A673 (cell line): ENCODE measurements at regions not wholly inside any gene's neighbourhood (a gene's known extent, or its start where the extent isn't known, plus 50 kb on each side); places are given as distances from the start of the nearest gene placed in this dataset.

ENCODE experiments used
- BruUV-seq: library from RNA; stranded (reverse); fragments of 400-500 nt; replicated peaks from 2 replicates; lab custom pipeline; 2021; lab: Mats Ljungman, UMichigan
- CTCF ChIA-PET: fragments of 300-600 bp; sonication (Branson Sonifier 250); formaldehyde crosslinking; loops from one replicate; lab custom pipeline; 2022; ENCODE audit warnings: antibody characterized with exemption; lab: Charles Lee
- POLR2A ChIA-PET: fragments of 300-600 bp; sonication (Branson Sonifier 250); formaldehyde crosslinking; loops from one replicate; lab custom pipeline; 2022; ENCODE audit warnings: antibody characterized with exemption; ENCODE audit not compliant: low non-redundant PET; lab: Charles Lee
- DNase-seq: peaks from one replicate; pipeline ENCODE4 v3.0.0-alpha.2; 2015; ENCODE audit warnings: low spot score
- H3K27ac ChIP-seq: fragments of 200-600 bp; sonication (generic); 2 replicates; pipeline ENCODE4 v1.5.1; 2016; ENCODE audit warnings: mixed run types, low read depth, mild to moderate bottlenecking, mixed read lengths, antibody characterized with exemption, low read length; ENCODE audit not compliant: poor library complexity, severe bottlenecking
- H3K27me3 ChIP-seq: fragments of 200-600 bp; sonication (generic); replicated peaks from 2 replicates; pipeline ENCODE4 v1.6.1; 2017; ENCODE audit warnings: mixed run types, low read depth, mild to moderate bottlenecking, mixed read lengths, antibody characterized with exemption, low read length; ENCODE audit not compliant: insufficient read depth, poor library complexity
- H3K36me3 ChIP-seq: fragments of 200-600 bp; sonication (generic); 2 replicates; pipeline ENCODE4 v1.6.1; 2016; ENCODE audit warnings: mixed run types, mild to moderate bottlenecking, mixed read lengths, antibody characterized with exemption, low read length; ENCODE audit not compliant: insufficient read depth, poor library complexity, severe bottlenecking
- H3K4me1 ChIP-seq: fragments of 200-600 bp; sonication (generic); 2 replicates; pipeline ENCODE4 v1.6.1; 2017; ENCODE audit warnings: mixed run types, mild to moderate bottlenecking, mixed read lengths, antibody characterized with exemption, low read length; ENCODE audit not compliant: insufficient read depth, poor library complexity, severe bottlenecking
- H3K4me3 ChIP-seq: fragments of 200-600 bp; sonication (generic); 2 replicates; pipeline ENCODE4 v1.5.1; 2016; ENCODE audit warnings: low read depth, mixed run types, mild to moderate bottlenecking, mixed read lengths, low read length; ENCODE audit not compliant: poor library complexity, severe bottlenecking
- H3K9me3 ChIP-seq: fragments of 200-600 bp; sonication (generic); 2 replicates; pipeline ENCODE4 v1.6.1; 2016; ENCODE audit warnings: mixed run types, low read depth, mild to moderate bottlenecking, mixed read lengths, antibody characterized with exemption, low read length; ENCODE audit not compliant: poor library complexity, severe bottlenecking
- EZH2 ChIP-seq: fragments of 200-600 bp; sonication (generic); IDR thresholded peaks from 2 replicates; pipeline ENCODE4 v1.6.1; 2017; ENCODE audit warnings: borderline replicate concordance, low read depth, mild to moderate bottlenecking, mixed read lengths, antibody characterized with exemption, low read length; ENCODE audit not compliant: poor library complexity, severe bottlenecking
- intact Hi-C: fragments of 100-400 bp; cut with micrococcal nuclease; formaldehyde crosslinking; loops from one replicate; pipeline ENCODE4 v1.10.0; 2022; ENCODE audit not compliant: unreplicated experiment
- TF ChIP-seq, protein P1 (sequence below): fragments of 300-800, 200-600 bp; sonication (generic); conservative IDR thresholded peaks from 2 replicates; pipeline ENCODE4 v1.5.1; 2017; ENCODE audit warnings: low read depth, mild to moderate bottlenecking, antibody characterized with exemption, low read length, moderate library complexity, mixed read lengths

DNA sequence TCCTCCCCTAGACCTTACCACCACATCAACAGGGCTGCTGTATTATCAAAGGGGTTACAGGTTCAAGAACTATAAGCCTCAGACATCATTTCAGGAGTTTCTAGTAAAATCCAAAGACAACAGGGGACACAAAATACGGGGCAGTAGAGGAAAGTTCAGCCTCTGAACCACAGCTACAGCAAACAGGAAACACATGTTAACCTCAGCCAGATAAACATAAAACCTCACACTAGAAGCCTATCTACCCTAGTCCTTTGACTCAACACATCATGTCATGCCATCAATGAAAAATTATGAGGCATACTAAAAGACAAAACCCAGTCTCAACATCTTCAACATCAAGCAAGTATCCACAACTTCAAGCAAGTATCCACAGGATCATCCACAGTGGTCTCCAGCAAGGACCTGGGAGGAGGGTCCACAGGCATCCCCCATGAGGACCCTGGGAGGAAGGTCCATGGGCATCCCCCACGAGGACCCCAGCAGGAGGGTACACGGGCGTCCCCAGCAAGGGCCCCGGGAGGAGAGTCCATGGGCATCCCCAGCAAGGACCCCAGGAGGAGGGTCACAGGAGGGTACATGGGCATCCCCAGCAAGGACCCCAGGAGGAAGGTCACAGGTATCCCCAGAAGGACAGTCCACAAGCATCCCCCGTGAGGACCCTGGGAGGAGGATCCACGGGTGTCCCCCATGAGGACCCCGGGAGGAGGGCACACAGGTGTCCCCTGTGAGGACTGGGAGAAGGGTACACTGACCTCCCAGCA lies 440.0 kb downstream of the MATN1 start:
- DNase-seq: no peak
- H3K4me3 ChIP-seq: no peak overlapping the region
- H3K27ac ChIP-seq: peak overlapping the region; percentile 7
- no peaks in the 10 kb centered on the region for H3K27me3 ChIP-seq
- BruUV-seq: no TSS peak
- no peak for TF ChIP-seq EZH2
- TF ChIP-seq, protein P1, sequence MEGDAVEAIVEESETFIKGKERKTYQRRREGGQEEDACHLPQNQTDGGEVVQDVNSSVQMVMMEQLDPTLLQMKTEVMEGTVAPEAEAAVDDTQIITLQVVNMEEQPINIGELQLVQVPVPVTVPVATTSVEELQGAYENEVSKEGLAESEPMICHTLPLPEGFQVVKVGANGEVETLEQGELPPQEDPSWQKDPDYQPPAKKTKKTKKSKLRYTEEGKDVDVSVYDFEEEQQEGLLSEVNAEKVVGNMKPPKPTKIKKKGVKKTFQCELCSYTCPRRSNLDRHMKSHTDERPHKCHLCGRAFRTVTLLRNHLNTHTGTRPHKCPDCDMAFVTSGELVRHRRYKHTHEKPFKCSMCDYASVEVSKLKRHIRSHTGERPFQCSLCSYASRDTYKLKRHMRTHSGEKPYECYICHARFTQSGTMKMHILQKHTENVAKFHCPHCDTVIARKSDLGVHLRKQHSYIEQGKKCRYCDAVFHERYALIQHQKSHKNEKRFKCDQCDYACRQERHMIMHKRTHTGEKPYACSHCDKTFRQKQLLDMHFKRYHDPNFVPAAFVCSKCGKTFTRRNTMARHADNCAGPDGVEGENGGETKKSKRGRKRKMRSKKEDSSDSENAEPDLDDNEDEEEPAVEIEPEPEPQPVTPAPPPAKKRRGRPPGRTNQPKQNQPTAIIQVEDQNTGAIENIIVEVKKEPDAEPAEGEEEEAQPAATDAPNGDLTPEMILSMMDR: no peak
- intact Hi-C loops: no loop called here
- H3K9me3 ChIP-seq: no peaks in the 10 kb centered on the region
- ChIA-PET POLR2A (no interaction called here), CTCF (interaction anchor here (0.6 kb wide), 1 partner anchor 574 kb away, joined by 4 read pairs; no protein-coding TSS in a partner anchor)
- H3K36me3 ChIP-seq: no peaks in the 10 kb centered on the region
- H3K4me1 ChIP-seq: peaks cover 23% of the 10 kb centered on the region

DNA sequence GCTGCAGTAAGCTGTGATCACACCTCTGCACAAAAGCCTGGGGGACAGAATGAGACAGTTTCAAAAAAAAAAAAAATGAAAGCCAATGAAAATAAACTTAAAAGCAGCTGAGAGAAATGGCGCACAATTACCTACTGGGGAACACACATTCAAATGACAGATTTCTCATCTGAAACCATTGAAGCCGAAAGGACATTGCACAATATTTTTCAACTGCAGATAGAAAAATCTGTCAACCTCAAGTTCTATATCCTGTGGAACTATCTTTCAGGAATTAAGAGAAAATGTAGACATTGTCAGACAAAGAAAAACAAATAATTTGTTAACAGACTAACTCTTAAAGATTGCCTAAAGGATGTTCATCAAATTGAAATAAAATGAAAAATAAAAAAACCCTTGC lies 442.8 kb downstream of the MATN1 start:
- TF ChIP-seq EZH2: no peak
- TF ChIP-seq, protein P1: no peak
- Histone ChIP-seq H3K4me1 (peaks cover 35% of the 10 kb centered on the region), H3K4me3 (no peak overlapping the region), H3K27me3 (no peaks in the 10 kb centered on the region), H3K9me3 (no peaks in the 10 kb centered on the region), H3K36me3 (no peaks in the 10 kb centered on the region), H3K27ac (no peak overlapping the region)
- BruUV-seq: no TSS peak
- ChIA-PET CTCF (no interaction called here), POLR2A (no interaction called here)
- intact Hi-C loops: no loop called here
- DNase-seq: no peak

DNA sequence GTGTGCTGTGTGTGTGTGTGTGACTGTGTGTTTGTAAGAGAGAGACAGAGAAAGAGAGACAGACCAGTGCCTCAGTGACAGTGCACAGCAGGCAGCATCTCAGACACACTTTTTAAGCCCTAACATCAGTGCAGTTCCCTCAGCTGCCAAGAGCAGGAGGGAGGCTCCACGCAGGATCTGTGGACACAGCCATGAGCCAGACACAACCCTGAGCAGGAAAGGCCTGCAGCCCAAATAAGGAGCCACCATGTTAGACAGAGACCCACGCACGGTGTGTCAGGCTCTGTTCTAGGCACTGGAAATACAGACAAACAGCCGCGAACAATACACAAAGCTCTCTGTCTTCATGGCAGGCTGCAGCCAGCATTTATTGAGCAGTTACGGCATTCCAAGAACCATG lies 445.5 kb downstream of the MATN1 start:
- BruUV-seq: no TSS peak
- POLR2A ChIA-PET: no interaction called here
- Histone ChIP-seq H3K4me3 (no peak overlapping the region), H3K4me1 (peaks cover 56% of the 10 kb centered on the region), H3K27me3 (no peaks in the 10 kb centered on the region), H3K36me3 (no peaks in the 10 kb centered on the region), H3K9me3 (no peaks in the 10 kb centered on the region), H3K27ac (no peak overlapping the region)
- TF ChIP-seq, protein P1: no peak
- no peak for TF ChIP-seq EZH2
- DNase-seq: no peak
- intact Hi-C loops: no loop called here
- CTCF ChIA-PET: no interaction called here
